OCI-LY1 (cell line): ENCODE measurements at regions not wholly inside any gene's neighbourhood (a gene's known extent, or its start where the extent isn't known, plus 50 kb on each side); places are given as distances from the start of the nearest gene placed in this dataset.

Source experiments
- H2AFZ ChIP-seq: fragments of 200-600 bp; sonication (generic), shearing (Covaris generic); 2 replicates; pipeline ENCODE4 v1.6.0; 2014; ENCODE audit warnings: antibody characterized with exemption, mild to moderate bottlenecking, low read length
- H3F3A ChIP-seq: fragments of 200-600 bp; sonication (generic), shearing (Covaris generic); 2 replicates; pipeline ENCODE4 v1.6.0; 2014; ENCODE audit warnings: mild to moderate bottlenecking, antibody characterized with exemption, low read length, moderate library complexity; ENCODE audit not compliant: insufficient read depth
- H3K27ac ChIP-seq: fragments of 200-600 bp; sonication (generic); 2 replicates; pipeline ENCODE4 v1.5.1; 2014; ENCODE audit warnings: low read length, mixed run types, mild to moderate bottlenecking, low read depth; ENCODE audit not compliant: poor library complexity, severe bottlenecking
- H3K27me3 ChIP-seq: fragments of 200-600 bp; sonication (generic); 2 replicates; pipeline ENCODE4 v1.6.0; 2014; ENCODE audit warnings: antibody characterized with exemption, mild to moderate bottlenecking, low read length, moderate library complexity; ENCODE audit not compliant: insufficient read depth
- H3K36me3 ChIP-seq: fragments of 200-600 bp; sonication (generic); 2 replicates; pipeline ENCODE4 v1.6.1; 2014; ENCODE audit warnings: mild to moderate bottlenecking, antibody characterized with exemption, low read length, moderate library complexity, mixed read lengths; ENCODE audit not compliant: insufficient read depth
- H3K4me1 ChIP-seq: fragments of 200-600 bp; sonication (generic); 2 replicates; pipeline ENCODE4 v1.5.1; 2014; ENCODE audit warnings: mild to moderate bottlenecking, low read length, moderate library complexity; ENCODE audit not compliant: insufficient read depth, severe bottlenecking
- H3K4me2 ChIP-seq: fragments of 200-600 bp; sonication (generic), shearing (Covaris generic); 2 replicates; pipeline ENCODE4 v1.6.1; 2014; ENCODE audit warnings: low read length
- H3K4me3 ChIP-seq: fragments of 200-600 bp; sonication (generic); 2 replicates; pipeline ENCODE4 v1.5.1; 2014; ENCODE audit warnings: low read length, low read depth, mild to moderate bottlenecking, mixed read lengths; ENCODE audit not compliant: poor library complexity, severe bottlenecking
- H3K79me2 ChIP-seq: fragments of 200-600 bp; shearing (Covaris generic); 2 replicates; pipeline ENCODE4 v1.6.1; 2016; ENCODE audit warnings: mixed run types, low read length, mixed read lengths; ENCODE audit not compliant: insufficient read depth
- H3K9ac ChIP-seq: fragments of 200-600 bp; sonication (generic), shearing (Covaris generic); 2 replicates; pipeline ENCODE4 v1.6.1; 2014; ENCODE audit warnings: mild to moderate bottlenecking, low read length, mixed read lengths
- H3K9me2 ChIP-seq: fragments of 200-600 bp; sonication (generic), shearing (Covaris generic); 2 replicates; pipeline ENCODE4 v1.6.1; 2014; ENCODE audit warnings: low read depth, mild to moderate bottlenecking, low read length, mixed read lengths
- H3K9me3 ChIP-seq: fragments of 200-600 bp; shearing (Covaris generic); 2 replicates; pipeline ENCODE4 v1.6.1; 2014; ENCODE audit warnings: low read length, mixed read lengths
- H4K20me1 ChIP-seq: fragments of 200-600 bp; sonication (generic), shearing (Covaris generic); 2 replicates; pipeline ENCODE4 v1.6.0; 2016; ENCODE audit warnings: mild to moderate bottlenecking, low read length; ENCODE audit not compliant: insufficient read depth
- EZH2 ChIP-seq: fragments of 200-600 bp; sonication (generic), shearing (Covaris generic); IDR thresholded peaks from 2 replicates; pipeline ENCODE4 v1.8.0; 2017; ENCODE audit warnings: borderline replicate concordance, mixed run types, mild to moderate bottlenecking, antibody characterized with exemption, low read length, moderate library complexity, mixed read lengths
- TF ChIP-seq, protein P1 (sequence below): fragments of 200-600 bp; sonication (generic), shearing (Covaris generic); IDR thresholded peaks from 2 replicates; pipeline ENCODE4 v1.5.1; 2017; ENCODE audit warnings: mild to moderate bottlenecking, antibody characterized with exemption, low read length, moderate library complexity, mixed read lengths

DNA sequence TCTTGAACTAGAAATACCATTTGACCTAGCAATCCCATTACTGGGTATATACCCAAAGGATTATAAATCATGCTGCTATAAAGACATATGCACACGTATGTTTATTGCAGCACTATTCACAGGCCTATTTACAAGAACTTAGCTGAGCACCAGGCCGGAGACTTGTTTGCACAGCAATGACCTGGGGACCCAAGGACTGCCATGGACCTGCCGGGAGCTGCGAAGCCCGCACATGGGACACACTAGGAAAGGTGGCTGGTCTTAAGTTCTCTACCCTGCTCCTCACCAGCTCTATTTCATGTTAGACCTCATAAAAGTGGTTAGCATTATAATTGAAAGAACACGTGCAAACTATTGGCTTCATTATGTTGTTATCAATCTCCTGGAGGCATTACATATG, 70.4 kb upstream of the CST7 start:
- no peak for TF ChIP-seq EZH2
- TF ChIP-seq, protein P1, sequence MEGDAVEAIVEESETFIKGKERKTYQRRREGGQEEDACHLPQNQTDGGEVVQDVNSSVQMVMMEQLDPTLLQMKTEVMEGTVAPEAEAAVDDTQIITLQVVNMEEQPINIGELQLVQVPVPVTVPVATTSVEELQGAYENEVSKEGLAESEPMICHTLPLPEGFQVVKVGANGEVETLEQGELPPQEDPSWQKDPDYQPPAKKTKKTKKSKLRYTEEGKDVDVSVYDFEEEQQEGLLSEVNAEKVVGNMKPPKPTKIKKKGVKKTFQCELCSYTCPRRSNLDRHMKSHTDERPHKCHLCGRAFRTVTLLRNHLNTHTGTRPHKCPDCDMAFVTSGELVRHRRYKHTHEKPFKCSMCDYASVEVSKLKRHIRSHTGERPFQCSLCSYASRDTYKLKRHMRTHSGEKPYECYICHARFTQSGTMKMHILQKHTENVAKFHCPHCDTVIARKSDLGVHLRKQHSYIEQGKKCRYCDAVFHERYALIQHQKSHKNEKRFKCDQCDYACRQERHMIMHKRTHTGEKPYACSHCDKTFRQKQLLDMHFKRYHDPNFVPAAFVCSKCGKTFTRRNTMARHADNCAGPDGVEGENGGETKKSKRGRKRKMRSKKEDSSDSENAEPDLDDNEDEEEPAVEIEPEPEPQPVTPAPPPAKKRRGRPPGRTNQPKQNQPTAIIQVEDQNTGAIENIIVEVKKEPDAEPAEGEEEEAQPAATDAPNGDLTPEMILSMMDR, result no peak
- Histone ChIP-seq H3K27me3 (no peaks in the 10 kb centered on the region), H3K4me3 (no peak overlapping the region), H3K4me1 (no peaks in the 10 kb centered on the region), H3K79me2 (no peaks in the 10 kb centered on the region), H3K27ac (no peak overlapping the region), H4K20me1 (no peaks in the 10 kb centered on the region), H3K4me2 (no peak overlapping the region), H3F3A (no peaks in the 10 kb centered on the region), H3K9me3 (no peaks in the 10 kb centered on the region), H2AFZ (no peak overlapping the region), H3K9me2 (no peaks in the 10 kb centered on the region), H3K9ac (no peak overlapping the region), H3K36me3 (no peaks in the 10 kb centered on the region)

DNA sequence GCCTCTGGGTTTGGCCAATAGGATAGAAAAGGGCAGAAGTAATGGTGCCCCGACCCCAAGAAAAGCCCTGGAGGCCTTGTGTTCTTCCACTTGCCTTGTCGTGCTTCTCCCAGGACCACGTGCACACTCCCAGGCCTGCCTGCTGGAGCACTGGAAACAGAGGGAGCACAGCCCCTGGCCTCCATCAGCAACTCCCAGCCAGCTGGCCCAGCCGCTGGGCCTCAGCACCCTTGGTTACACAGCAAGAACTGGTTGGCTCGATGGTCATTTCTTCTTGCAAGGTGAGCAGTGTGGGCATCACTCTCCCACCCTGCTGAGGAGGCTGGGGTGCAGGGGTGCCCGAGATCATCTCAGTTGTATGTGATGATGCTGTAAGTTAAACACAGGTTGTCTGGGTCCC, 69.2 kb upstream of the CST7 start:
- H3K36me3 ChIP-seq, result no peaks in the 10 kb centered on the region
- H3K27ac ChIP-seq, result no peak overlapping the region

DNA sequence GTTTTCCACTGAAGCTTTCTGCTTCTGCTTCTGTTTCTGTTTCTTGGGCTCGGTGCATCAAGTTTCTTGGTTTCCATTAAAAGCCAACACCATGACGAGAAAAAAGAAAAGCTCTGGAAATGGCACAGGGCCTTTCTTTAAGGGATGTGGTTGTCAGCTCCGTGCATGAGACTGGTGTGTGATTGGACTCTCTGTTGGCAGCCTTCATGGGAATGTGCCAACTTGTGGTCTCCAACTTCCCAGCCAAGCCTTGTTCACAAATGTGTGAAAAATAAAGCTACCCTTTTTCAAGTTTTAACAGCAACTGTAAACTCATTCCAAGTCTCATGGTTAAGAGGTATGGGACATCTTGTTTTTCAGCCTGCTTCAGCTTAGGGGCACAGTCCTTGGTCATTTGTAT, 68.7 kb upstream of the CST7 start:
- H3K9me2 ChIP-seq, result no peaks in the 10 kb centered on the region
- H3K4me3 ChIP-seq, result no peak overlapping the region
- no peak overlapping the region for H3K27ac ChIP-seq
- no peaks in the 10 kb centered on the region for H3K36me3 ChIP-seq
- no peak overlapping the region for H3K4me2 ChIP-seq
- no peak overlapping the region for H2AFZ ChIP-seq
- H3K9me3 ChIP-seq, result no peaks in the 10 kb centered on the region
- no peak overlapping the region for H3K9ac ChIP-seq
- no peak for TF ChIP-seq EZH2
- H3K4me1 ChIP-seq, result no peaks in the 10 kb centered on the region
- H4K20me1 ChIP-seq, result no peaks in the 10 kb centered on the region
- no peaks in the 10 kb centered on the region for H3F3A ChIP-seq
- H3K79me2 ChIP-seq, result no peaks in the 10 kb centered on the region
- no peaks in the 10 kb centered on the region for H3K27me3 ChIP-seq

More for the DNA sequence above, 69.2 kb upstream of the CST7 start:
- Histone ChIP-seq H3F3A (no peaks in the 10 kb centered on the region), H4K20me1 (no peaks in the 10 kb centered on the region), H3K79me2 (no peaks in the 10 kb centered on the region), H3K4me1 (no peaks in the 10 kb centered on the region), H3K9me3 (no peaks in the 10 kb centered on the region), H3K27me3 (no peaks in the 10 kb centered on the region), H3K4me2 (no peak overlapping the region), H3K9me2 (no peaks in the 10 kb centered on the region), H3K4me3 (no peak overlapping the region), H3K9ac (no peak overlapping the region), H2AFZ (no peak overlapping the region)
- TF ChIP-seq EZH2, result no peak
- TF ChIP-seq, protein P1, result no peak

DNA sequence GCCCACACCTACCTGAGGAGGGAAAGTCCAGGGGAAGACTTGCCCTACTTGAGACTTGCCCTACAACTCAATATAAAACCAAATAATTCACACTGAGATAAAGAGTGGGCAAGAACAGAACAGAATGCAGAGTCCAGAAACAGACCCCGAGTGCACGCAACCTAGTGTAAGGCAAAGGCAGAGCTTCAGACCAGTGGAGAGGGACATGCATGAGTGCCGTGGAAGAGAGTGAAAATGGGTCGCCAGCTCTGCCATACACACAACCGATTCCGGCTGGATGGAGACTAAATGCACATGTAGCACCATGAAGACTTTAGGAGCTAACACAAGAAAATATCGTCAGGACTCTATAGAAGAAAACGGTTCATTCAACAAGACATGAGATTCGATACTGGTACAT, 58.8 kb upstream of the CST7 start:
- Histone ChIP-seq H3K9ac (no peak overlapping the region), H2AFZ (no peak overlapping the region), H3K27ac (no peak overlapping the region), H3K4me3 (no peak overlapping the region), H3K4me2 (no peak overlapping the region), H3K4me1 (no peaks in the 10 kb centered on the region), H3K36me3 (no peaks in the 10 kb centered on the region), H4K20me1 (no peaks in the 10 kb centered on the region), H3K27me3 (no peaks in the 10 kb centered on the region), H3K79me2 (no peaks in the 10 kb centered on the region), H3K9me3 (no peaks in the 10 kb centered on the region), H3K9me2 (no peaks in the 10 kb centered on the region), H3F3A (no peaks in the 10 kb centered on the region)
- no peak for TF ChIP-seq EZH2
- TF ChIP-seq, protein P1, result no peak
